WTC11 (cell line): ENCODE measurements at regions not wholly inside any gene's neighbourhood (a gene's known extent, or its start where the extent isn't known, plus 50 kb on each side); places are given as distances from the start of the nearest gene placed in this dataset.

Experiments
- ATAC-seq: fragments of 200-7000 bp; cut with Tn5 transposase; 2 replicates; pipeline ENCODE4 v1.10.0; 2021; ENCODE audit warnings: mild to moderate bottlenecking, moderate library complexity
- CTCF ChIA-PET: fragments of 300-600 bp; sonication (Branson Sonifier 250); formaldehyde crosslinking; loops from one replicate; lab custom pipeline; 2021; ENCODE audit warnings: antibody characterized with exemption; lab: Charles Lee
- POLR2A ChIA-PET: fragments of 350-600 bp; sonication (Branson Sonifier 250); formaldehyde crosslinking; loops from one replicate; lab custom pipeline; 2021; ENCODE audit warnings: antibody characterized with exemption; lab: Charles Lee
- DNase-seq: peaks from one replicate; pipeline ENCODE4 v3.0.0; 2021; ENCODE audit warnings: low spot score
- H3K27ac Mint-ChIP-seq: 2 replicates; pipeline ENCODE4 v1.8.0; 2021; ENCODE audit warnings: mixed read lengths
- H3K27me3 Mint-ChIP-seq: 2 replicates; pipeline ENCODE4 v1.8.0; 2021; ENCODE audit warnings: low read depth, mild to moderate bottlenecking, moderate library complexity, mixed read lengths
- H3K36me3 Mint-ChIP-seq: 2 replicates; pipeline ENCODE4 v1.8.0; 2021; ENCODE audit warnings: mixed read lengths
- H3K4me1 Mint-ChIP-seq: 2 replicates; pipeline ENCODE4 v1.8.0; 2022; ENCODE audit warnings: mixed read lengths
- H3K4me3 Mint-ChIP-seq: 2 replicates; pipeline ENCODE4 v1.8.0; 2021; ENCODE audit warnings: mild to moderate bottlenecking, moderate library complexity, mixed read lengths
- H3K9me3 Mint-ChIP-seq: 2 replicates; pipeline ENCODE4 v1.8.0; 2021; ENCODE audit warnings: mixed read lengths
- HMGA2 ChIP-seq: fragments of 250-450 bp; sonication (Bioruptor Pico); IDR thresholded peaks from 2 replicates; pipeline ENCODE4 v1.4.0; 2021; ENCODE audit warnings: mild to moderate bottlenecking, moderate library complexity
- NFE2L1 ChIP-seq: sonication (generic); formaldehyde crosslinking; IDR thresholded peaks from 2 replicates; pipeline ENCODE4 v1.8.1; 2023; ENCODE audit warnings: missing genetic modification reagents
- NR1H2 ChIP-seq: sonication (generic); formaldehyde crosslinking; IDR thresholded peaks from 2 replicates; pipeline ENCODE4 v1.9.0; 2021; ENCODE audit warnings: mild to moderate bottlenecking, moderate library complexity, missing genetic modification reagents
- NR3C1 ChIP-seq: sonication (generic); formaldehyde crosslinking; conservative IDR thresholded peaks from 2 replicates; pipeline ENCODE4 v1.8.1; 2023; ENCODE audit warnings: low read depth, mild to moderate bottlenecking, missing genetic modification reagents
- TEAD1 ChIP-seq: sonication (generic); formaldehyde crosslinking; IDR thresholded peaks from 2 replicates; pipeline ENCODE4 v1.8.0; 2022; ENCODE audit warnings: mild to moderate bottlenecking, missing genetic modification reagents
- TEAD4 ChIP-seq: sonication (generic); formaldehyde crosslinking; IDR thresholded peaks from 2 replicates; pipeline ENCODE4 v1.8.0; 2022; ENCODE audit warnings: mild to moderate bottlenecking, missing genetic modification reagents
- ZNF396 ChIP-seq: fragments of 250-450 bp; sonication (Bioruptor Pico); IDR thresholded peaks from 2 replicates; pipeline ENCODE4 v1.8.0; 2021; ENCODE audit warnings: mild to moderate bottlenecking, moderate library complexity, borderline replicate concordance
- ZNF671 ChIP-seq: fragments of 250-450 bp; sonication (Bioruptor Pico); IDR thresholded peaks from 2 replicates; pipeline ENCODE4 v1.8.0; 2021; ENCODE audit warnings: mild to moderate bottlenecking
- TF ChIP-seq, protein P1 (sequence below): sonication (generic); formaldehyde crosslinking; IDR thresholded peaks from 2 replicates; pipeline ENCODE4 v1.8.0; 2022; ENCODE audit warnings: mild to moderate bottlenecking, missing genetic modification reagents
- TF ChIP-seq, protein P2 (sequence below): sonication (generic); formaldehyde crosslinking; IDR thresholded peaks from 2 replicates; pipeline ENCODE4 v1.8.1; 2023; ENCODE audit warnings: mild to moderate bottlenecking, missing genetic modification reagents
- TF ChIP-seq, protein P3 (sequence below): sonication (generic); formaldehyde crosslinking; IDR thresholded peaks from 2 replicates; pipeline ENCODE4 v1.8.0; 2023; ENCODE audit warnings: mild to moderate bottlenecking, missing genetic modification reagents
- TF ChIP-seq, protein P4 (sequence below): sonication (generic); formaldehyde crosslinking; IDR thresholded peaks from 2 replicates; pipeline ENCODE4 v1.8.0; 2022; ENCODE audit warnings: mild to moderate bottlenecking, missing genetic modification reagents
- TF ChIP-seq, protein P5 (sequence below): fragments of 250-450 bp; sonication (Bioruptor Pico); IDR thresholded peaks from 2 replicates; pipeline ENCODE4 v1.9.0; 2021; ENCODE audit warnings: mild to moderate bottlenecking
- TF ChIP-seq, protein P6 (sequence below): fragments of 200-600 bp; IDR thresholded peaks from 2 replicates; pipeline ENCODE4 v1.8.0; 2022; ENCODE audit warnings: antibody characterized with exemption
- TF ChIP-seq, protein P7 (sequence below): sonication (generic); formaldehyde crosslinking; conservative IDR thresholded peaks from 2 replicates; pipeline ENCODE4 v1.8.1; 2023; ENCODE audit warnings: mild to moderate bottlenecking, low read depth, missing genetic modification reagents, moderate library complexity
- TF ChIP-seq, protein P8 (sequence below): sonication (generic); formaldehyde crosslinking; IDR thresholded peaks from 2 replicates; pipeline ENCODE4 v1.8.1; 2023; ENCODE audit warnings: mild to moderate bottlenecking, missing genetic modification reagents, borderline replicate concordance

DNA sequence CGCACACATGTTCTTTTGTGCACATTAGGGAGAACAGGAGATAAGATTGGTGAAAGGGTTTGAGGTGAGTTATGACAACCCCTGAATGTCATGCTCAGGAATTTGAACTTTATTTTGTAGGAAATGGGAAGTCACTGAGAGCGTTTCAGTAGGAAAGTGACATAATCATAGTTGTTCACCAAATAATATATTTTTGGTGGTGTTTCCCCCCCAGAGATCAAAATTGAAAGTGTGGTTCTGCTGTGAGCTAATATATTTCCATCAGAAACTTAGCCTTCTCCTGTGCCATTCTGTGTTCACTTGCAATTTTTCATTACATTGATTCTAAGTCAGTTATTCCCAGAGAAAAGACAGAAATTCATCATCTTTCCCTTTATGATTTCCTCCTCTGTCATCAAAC, 64.1 kb upstream of the RCN1 start:
- Mint-ChIP-seq H3K9me3 (no peaks in the 10 kb centered on the region), H3K4me3 (no peak overlapping the region), H3K27ac (no peak overlapping the region), H3K36me3 (no peaks in the 10 kb centered on the region), H3K4me1 (peaks cover 4% of the 10 kb centered on the region), H3K27me3 (no peaks in the 10 kb centered on the region; the same call in 1 of the 2 replicates)
- POLR2A ChIA-PET: no interaction called here
- no peak for DNase-seq
- no peak for ATAC-seq
- CTCF ChIA-PET: interaction anchor here (1.4 kb wide), 1 partner anchor 127 kb away, joined by 3 read pairs; no protein-coding TSS in a partner anchor
- TF ChIP-seq, protein P1, sequence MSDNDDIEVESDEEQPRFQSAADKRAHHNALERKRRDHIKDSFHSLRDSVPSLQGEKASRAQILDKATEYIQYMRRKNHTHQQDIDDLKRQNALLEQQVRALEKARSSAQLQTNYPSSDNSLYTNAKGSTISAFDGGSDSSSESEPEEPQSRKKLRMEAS (CRISPR knock-in tag): no peak
- TF ChIP-seq ZNF396 (CRISPR knock-in tag): no peak
- TF ChIP-seq NR3C1: no peak
- TF ChIP-seq TEAD1 (CRISPR knock-in tag): no peak
- no peak for TF ChIP-seq TEAD4
- no peak for TF ChIP-seq HMGA2 (CRISPR knock-in tag)
- TF ChIP-seq, protein P2, sequence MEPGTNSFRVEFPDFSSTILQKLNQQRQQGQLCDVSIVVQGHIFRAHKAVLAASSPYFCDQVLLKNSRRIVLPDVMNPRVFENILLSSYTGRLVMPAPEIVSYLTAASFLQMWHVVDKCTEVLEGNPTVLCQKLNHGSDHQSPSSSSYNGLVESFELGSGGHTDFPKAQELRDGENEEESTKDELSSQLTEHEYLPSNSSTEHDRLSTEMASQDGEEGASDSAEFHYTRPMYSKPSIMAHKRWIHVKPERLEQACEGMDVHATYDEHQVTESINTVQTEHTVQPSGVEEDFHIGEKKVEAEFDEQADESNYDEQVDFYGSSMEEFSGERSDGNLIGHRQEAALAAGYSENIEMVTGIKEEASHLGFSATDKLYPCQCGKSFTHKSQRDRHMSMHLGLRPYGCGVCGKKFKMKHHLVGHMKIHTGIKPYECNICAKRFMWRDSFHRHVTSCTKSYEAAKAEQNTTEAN (CRISPR knock-in tag): no peak
- TF ChIP-seq, protein P3, sequence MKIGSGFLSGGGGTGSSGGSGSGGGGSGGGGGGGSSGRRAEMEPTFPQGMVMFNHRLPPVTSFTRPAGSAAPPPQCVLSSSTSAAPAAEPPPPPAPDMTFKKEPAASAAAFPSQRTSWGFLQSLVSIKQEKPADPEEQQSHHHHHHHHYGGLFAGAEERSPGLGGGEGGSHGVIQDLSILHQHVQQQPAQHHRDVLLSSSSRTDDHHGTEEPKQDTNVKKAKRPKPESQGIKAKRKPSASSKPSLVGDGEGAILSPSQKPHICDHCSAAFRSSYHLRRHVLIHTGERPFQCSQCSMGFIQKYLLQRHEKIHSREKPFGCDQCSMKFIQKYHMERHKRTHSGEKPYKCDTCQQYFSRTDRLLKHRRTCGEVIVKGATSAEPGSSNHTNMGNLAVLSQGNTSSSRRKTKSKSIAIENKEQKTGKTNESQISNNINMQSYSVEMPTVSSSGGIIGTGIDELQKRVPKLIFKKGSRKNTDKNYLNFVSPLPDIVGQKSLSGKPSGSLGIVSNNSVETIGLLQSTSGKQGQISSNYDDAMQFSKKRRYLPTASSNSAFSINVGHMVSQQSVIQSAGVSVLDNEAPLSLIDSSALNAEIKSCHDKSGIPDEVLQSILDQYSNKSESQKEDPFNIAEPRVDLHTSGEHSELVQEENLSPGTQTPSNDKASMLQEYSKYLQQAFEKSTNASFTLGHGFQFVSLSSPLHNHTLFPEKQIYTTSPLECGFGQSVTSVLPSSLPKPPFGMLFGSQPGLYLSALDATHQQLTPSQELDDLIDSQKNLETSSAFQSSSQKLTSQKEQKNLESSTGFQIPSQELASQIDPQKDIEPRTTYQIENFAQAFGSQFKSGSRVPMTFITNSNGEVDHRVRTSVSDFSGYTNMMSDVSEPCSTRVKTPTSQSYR: no peak
- TF ChIP-seq, protein P4, sequence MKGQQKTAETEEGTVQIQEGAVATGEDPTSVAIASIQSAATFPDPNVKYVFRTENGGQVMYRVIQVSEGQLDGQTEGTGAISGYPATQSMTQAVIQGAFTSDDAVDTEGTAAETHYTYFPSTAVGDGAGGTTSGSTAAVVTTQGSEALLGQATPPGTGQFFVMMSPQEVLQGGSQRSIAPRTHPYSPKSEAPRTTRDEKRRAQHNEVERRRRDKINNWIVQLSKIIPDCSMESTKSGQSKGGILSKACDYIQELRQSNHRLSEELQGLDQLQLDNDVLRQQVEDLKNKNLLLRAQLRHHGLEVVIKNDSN (CRISPR knock-in tag): no peak
- TF ChIP-seq NR1H2 (CRISPR knock-in tag): no peak
- TF ChIP-seq, protein P5, sequence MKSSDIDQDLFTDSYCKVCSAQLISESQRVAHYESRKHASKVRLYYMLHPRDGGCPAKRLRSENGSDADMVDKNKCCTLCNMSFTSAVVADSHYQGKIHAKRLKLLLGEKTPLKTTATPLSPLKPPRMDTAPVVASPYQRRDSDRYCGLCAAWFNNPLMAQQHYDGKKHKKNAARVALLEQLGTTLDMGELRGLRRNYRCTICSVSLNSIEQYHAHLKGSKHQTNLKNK (CRISPR knock-in tag): no peak
- TF ChIP-seq, protein P6, sequence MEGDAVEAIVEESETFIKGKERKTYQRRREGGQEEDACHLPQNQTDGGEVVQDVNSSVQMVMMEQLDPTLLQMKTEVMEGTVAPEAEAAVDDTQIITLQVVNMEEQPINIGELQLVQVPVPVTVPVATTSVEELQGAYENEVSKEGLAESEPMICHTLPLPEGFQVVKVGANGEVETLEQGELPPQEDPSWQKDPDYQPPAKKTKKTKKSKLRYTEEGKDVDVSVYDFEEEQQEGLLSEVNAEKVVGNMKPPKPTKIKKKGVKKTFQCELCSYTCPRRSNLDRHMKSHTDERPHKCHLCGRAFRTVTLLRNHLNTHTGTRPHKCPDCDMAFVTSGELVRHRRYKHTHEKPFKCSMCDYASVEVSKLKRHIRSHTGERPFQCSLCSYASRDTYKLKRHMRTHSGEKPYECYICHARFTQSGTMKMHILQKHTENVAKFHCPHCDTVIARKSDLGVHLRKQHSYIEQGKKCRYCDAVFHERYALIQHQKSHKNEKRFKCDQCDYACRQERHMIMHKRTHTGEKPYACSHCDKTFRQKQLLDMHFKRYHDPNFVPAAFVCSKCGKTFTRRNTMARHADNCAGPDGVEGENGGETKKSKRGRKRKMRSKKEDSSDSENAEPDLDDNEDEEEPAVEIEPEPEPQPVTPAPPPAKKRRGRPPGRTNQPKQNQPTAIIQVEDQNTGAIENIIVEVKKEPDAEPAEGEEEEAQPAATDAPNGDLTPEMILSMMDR: no peak
- no peak for TF ChIP-seq ZNF671 (CRISPR knock-in tag)
- TF ChIP-seq, protein P7, sequence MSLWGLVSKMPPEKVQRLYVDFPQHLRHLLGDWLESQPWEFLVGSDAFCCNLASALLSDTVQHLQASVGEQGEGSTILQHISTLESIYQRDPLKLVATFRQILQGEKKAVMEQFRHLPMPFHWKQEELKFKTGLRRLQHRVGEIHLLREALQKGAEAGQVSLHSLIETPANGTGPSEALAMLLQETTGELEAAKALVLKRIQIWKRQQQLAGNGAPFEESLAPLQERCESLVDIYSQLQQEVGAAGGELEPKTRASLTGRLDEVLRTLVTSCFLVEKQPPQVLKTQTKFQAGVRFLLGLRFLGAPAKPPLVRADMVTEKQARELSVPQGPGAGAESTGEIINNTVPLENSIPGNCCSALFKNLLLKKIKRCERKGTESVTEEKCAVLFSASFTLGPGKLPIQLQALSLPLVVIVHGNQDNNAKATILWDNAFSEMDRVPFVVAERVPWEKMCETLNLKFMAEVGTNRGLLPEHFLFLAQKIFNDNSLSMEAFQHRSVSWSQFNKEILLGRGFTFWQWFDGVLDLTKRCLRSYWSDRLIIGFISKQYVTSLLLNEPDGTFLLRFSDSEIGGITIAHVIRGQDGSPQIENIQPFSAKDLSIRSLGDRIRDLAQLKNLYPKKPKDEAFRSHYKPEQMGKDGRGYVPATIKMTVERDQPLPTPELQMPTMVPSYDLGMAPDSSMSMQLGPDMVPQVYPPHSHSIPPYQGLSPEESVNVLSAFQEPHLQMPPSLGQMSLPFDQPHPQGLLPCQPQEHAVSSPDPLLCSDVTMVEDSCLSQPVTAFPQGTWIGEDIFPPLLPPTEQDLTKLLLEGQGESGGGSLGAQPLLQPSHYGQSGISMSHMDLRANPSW (CRISPR knock-in tag): no peak
- TF ChIP-seq, protein P8, sequence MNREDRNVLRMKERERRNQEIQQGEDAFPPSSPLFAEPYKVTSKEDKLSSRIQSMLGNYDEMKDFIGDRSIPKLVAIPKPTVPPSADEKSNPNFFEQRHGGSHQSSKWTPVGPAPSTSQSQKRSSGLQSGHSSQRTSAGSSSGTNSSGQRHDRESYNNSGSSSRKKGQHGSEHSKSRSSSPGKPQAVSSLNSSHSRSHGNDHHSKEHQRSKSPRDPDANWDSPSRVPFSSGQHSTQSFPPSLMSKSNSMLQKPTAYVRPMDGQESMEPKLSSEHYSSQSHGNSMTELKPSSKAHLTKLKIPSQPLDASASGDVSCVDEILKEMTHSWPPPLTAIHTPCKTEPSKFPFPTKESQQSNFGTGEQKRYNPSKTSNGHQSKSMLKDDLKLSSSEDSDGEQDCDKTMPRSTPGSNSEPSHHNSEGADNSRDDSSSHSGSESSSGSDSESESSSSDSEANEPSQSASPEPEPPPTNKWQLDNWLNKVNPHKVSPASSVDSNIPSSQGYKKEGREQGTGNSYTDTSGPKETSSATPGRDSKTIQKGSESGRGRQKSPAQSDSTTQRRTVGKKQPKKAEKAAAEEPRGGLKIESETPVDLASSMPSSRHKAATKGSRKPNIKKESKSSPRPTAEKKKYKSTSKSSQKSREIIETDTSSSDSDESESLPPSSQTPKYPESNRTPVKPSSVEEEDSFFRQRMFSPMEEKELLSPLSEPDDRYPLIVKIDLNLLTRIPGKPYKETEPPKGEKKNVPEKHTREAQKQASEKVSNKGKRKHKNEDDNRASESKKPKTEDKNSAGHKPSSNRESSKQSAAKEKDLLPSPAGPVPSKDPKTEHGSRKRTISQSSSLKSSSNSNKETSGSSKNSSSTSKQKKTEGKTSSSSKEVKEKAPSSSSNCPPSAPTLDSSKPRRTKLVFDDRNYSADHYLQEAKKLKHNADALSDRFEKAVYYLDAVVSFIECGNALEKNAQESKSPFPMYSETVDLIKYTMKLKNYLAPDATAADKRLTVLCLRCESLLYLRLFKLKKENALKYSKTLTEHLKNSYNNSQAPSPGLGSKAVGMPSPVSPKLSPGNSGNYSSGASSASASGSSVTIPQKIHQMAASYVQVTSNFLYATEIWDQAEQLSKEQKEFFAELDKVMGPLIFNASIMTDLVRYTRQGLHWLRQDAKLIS (CRISPR knock-in tag): no peak
- no peak for TF ChIP-seq NFE2L1 (CRISPR knock-in tag)
